Endothelial cell of umbilical vein (primary cell): ENCODE measurements at regions not wholly inside any gene's neighbourhood (a gene's known extent, or its start where the extent isn't known, plus 50 kb on each side); places are given as distances from the start of the nearest gene placed in this dataset.

Source experiments
- BruUV-seq: library from RNA; stranded (reverse); fragments of 400-500 nt; replicated peaks from 2 replicates; lab custom pipeline; 2021; lab: Mats Ljungman, UMichigan
- CTCF ChIA-PET: fragments of 300-600, 350-600 bp; sonication (Branson Sonifier 250); formaldehyde crosslinking; loops from one replicate; lab custom pipeline; 2021; ENCODE audit warnings: antibody characterized with exemption, inconsistent platforms; lab: Charles Lee
- POLR2A ChIA-PET: fragments of 300-600, 350-600 bp; sonication (Branson Sonifier 250); formaldehyde crosslinking; loops from one replicate; lab custom pipeline; 2021; ENCODE audit warnings: antibody characterized with exemption, inconsistent platforms; lab: Charles Lee
- DNase-seq: peaks from one replicate; pipeline ENCODE4 v3.0.0-alpha.2; 2011; ENCODE audit warnings: low read depth, low spot score
- FAIRE-seq: peaks from 2 replicates; lab custom pipeline; 2011; peaks lifted over from hg19 to GRCh38; lab: Jason Lieb, UNC
- H2AFZ ChIP-seq: 2 replicates; pipeline ENCODE4 v1.6.0; 2012; ENCODE audit warnings: low read depth, low read length, control low read depth, inconsistent platforms
- H3K27ac ChIP-seq: 2 replicates; pipeline ENCODE4 v1.5.1; 2011; ENCODE audit warnings: low read depth, mild to moderate bottlenecking, control low read depth, low read length, moderate library complexity; ENCODE audit not compliant: insufficient read depth
- H3K27me3 ChIP-seq, 2 experiments: 2 replicates each; pipeline versions ENCODE4 v1.6.0 to v1.6.1; 2011; ENCODE audit warnings: low read length in 2 of 2, mixed read lengths in 1 of 2; ENCODE audit not compliant: control insufficient read depth in 2 of 2, insufficient read depth in 2 of 2
- H3K36me3 ChIP-seq, 2 experiments: 2 replicates in 1 of 2; 3 replicates in 1 of 2; pipeline ENCODE4 v1.5.1; 2011; ENCODE audit warnings: low read length in 2 of 2, mild to moderate bottlenecking in 1 of 2, moderate library complexity in 1 of 2; ENCODE audit not compliant: control insufficient read depth in 2 of 2, insufficient read depth in 2 of 2; ENCODE audit errors: extremely low read depth in 1 of 2
- H3K4me1 ChIP-seq: 3 replicates; pipeline ENCODE4 v1.5.1; 2011; ENCODE audit warnings: mild to moderate bottlenecking, low read length; ENCODE audit not compliant: control insufficient read depth, insufficient read depth; ENCODE audit errors: extremely low read depth
- H3K4me2 ChIP-seq: 2 replicates; pipeline ENCODE4 v1.6.1; 2011; ENCODE audit warnings: low read length, control low read depth, mixed read lengths; ENCODE audit not compliant: insufficient read depth
- H3K4me3 ChIP-seq, 3 experiments: fragments of 200-600 bp in 1 of 3; sonication (generic), shearing (Covaris generic) in 1 of 3; replicated peaks in 1 of 3; 2 replicates each; pipeline ENCODE4 v1.5.1; 2011 to 2016; ENCODE audit warnings: control low read depth in 3 of 3, low read length in 3 of 3, mild to moderate bottlenecking in 2 of 3, inconsistent platforms in 1 of 3, low read depth in 1 of 3, moderate library complexity in 1 of 3; ENCODE audit not compliant: insufficient read depth in 1 of 3
- H3K79me2 ChIP-seq: 2 replicates; pipeline ENCODE4 v1.6.0; 2012; ENCODE audit warnings: low read length, inconsistent platforms; ENCODE audit not compliant: control insufficient read depth, insufficient read depth
- H3K9ac ChIP-seq: replicated peaks from 2 replicates; pipeline ENCODE3; 2011; ENCODE audit warnings: low read length, control low read depth; ENCODE audit not compliant: insufficient read depth; ENCODE audit errors: extremely low read depth
- H3K9me1 ChIP-seq: replicated peaks from 3 replicates; pipeline ENCODE4 v1.6.0; 2011; ENCODE audit warnings: mild to moderate bottlenecking, low read length; ENCODE audit not compliant: control insufficient read depth, insufficient read depth; ENCODE audit errors: extremely low read depth
- H3K9me3 ChIP-seq: replicated peaks from 2 replicates; pipeline ENCODE4 v1.5.1; 2012; ENCODE audit warnings: low read length, inconsistent platforms; ENCODE audit not compliant: control insufficient read depth, insufficient read depth
- H4K20me1 ChIP-seq: replicated peaks from 2 replicates; pipeline ENCODE3; 2011; ENCODE audit warnings: mild to moderate bottlenecking, low read length; ENCODE audit not compliant: control insufficient read depth, insufficient read depth; ENCODE audit errors: extremely low read depth
- CTCF ChIP-seq, 2 donors: IDR thresholded peaks; 1 replicate in 1 of 2; 2 replicates in 1 of 2; pipeline ENCODE4 v1.5.1; 2011; ENCODE audit warnings: low read length in 2 of 2, mild to moderate bottlenecking in 2 of 2, moderate library complexity in 2 of 2, control low read depth in 1 of 2, inconsistent platforms in 1 of 2, low read depth in 1 of 2; ENCODE audit not compliant: insufficient read depth in 1 of 2; ENCODE audit errors: extremely low read depth in 1 of 2
- EZH2 ChIP-seq: IDR thresholded peaks from 2 replicates; pipeline ENCODE4 v1.6.1; 2012; ENCODE audit warnings: borderline replicate concordance, low read depth, mild to moderate bottlenecking, moderate library complexity, low read length, inconsistent platforms; ENCODE audit not compliant: severe bottlenecking
- FOS ChIP-seq: IDR thresholded peaks from 2 replicates; pipeline ENCODE4 v1.6.1; 2011; ENCODE audit warnings: mild to moderate bottlenecking, low read length, moderate library complexity, borderline replicate concordance; ENCODE audit not compliant: insufficient read depth
- GATA2 ChIP-seq: IDR thresholded peaks from 2 replicates; pipeline ENCODE4 v1.7.0; 2011; ENCODE audit warnings: low read depth, mild to moderate bottlenecking, moderate library complexity, mixed read lengths, low read length; ENCODE audit not compliant: insufficient read length, insufficient read depth
- JUN ChIP-seq: IDR thresholded peaks from 2 replicates; pipeline ENCODE4 v1.6.1; 2011; ENCODE audit warnings: borderline replicate concordance, low read depth; ENCODE audit not compliant: insufficient read length, insufficient read depth
- MAX ChIP-seq: IDR thresholded peaks from 2 replicates; pipeline ENCODE4 v1.6.1; 2011; ENCODE audit not compliant: insufficient read depth, insufficient read length
- MYC ChIP-seq: IDR thresholded peaks from one replicate; pipeline ENCODE4 v1.6.1; 2011; ENCODE audit warnings: mild to moderate bottlenecking, low read depth, low read length
- POLR2A ChIP-seq: IDR thresholded peaks from 2 replicates; pipeline ENCODE4 v1.6.1; 2012; ENCODE audit warnings: low read depth, mild to moderate bottlenecking, control low read depth, low read length
- POLR2AphosphoS5 ChIP-seq: IDR thresholded peaks from 2 replicates; pipeline ENCODE4 v1.6.1; 2012; ENCODE audit warnings: low read depth, mild to moderate bottlenecking, control low read depth, low read length, moderate library complexity; ENCODE audit not compliant: insufficient read depth
- dilution Hi-C: fragments of 300-500 bp; cut with MboI; formaldehyde crosslinking; loops from one replicate; pipeline ENCODE4 v1.15.0; 2019; ENCODE audit warnings: low sequenced_read_pairs; ENCODE audit not compliant: extremely low pct_ligation_motif_present
- intact Hi-C: fragments of 100-400 bp; cut with micrococcal nuclease; formaldehyde crosslinking; loops from one replicate; pipeline ENCODE4 v1.10.0; 2022

DNA sequence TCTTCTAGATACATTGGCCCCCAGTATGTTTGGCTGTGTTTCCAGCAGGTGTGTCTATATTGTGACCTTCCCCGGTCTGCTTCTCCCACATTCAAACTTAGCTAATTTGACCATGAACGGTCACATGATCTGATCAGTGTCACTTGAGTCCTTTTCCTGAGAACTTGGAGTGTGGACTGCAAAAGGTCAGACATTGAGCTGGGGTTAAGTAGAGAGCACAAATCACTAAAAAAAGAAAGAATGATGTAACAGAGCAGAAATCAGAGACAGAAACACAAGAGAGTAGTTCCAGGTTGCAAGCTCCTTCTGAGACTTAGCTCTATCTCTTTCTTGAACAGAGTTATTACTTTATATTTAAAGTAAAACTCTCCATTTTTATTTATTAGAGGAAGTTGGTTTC, 733.9 kb downstream of the CBLN4 start:
- ChIA-PET CTCF (no interaction called here), POLR2A (no interaction called here)
- Histone ChIP-seq H3K4me2 (no peak overlapping the region), H4K20me1 (no peaks in the 10 kb centered on the region), H3K4me3 (no peak overlapping the region), H3K9me3 (no peaks in the 10 kb centered on the region), H2AFZ (no peak overlapping the region), H3K27me3 (no peaks in the 10 kb centered on the region), H3K79me2 (no peaks in the 10 kb centered on the region), H3K36me3 (no peaks in the 10 kb centered on the region), H3K9me1 (no peaks in the 10 kb centered on the region), H3K4me1 (no peaks in the 10 kb centered on the region), H3K9ac (no peak overlapping the region), H3K27ac (no peak overlapping the region)
- no peak for TF ChIP-seq MYC
- no peak for TF ChIP-seq EZH2
- no peak for TF ChIP-seq POLR2A
- TF ChIP-seq POLR2AphosphoS5 = no peak
- no peak for TF ChIP-seq MAX
- TF ChIP-seq CTCF (IDR thresholded peaks at IDR 0.05; ENCODE audit: extremely low read depth in 1 of 2, insufficient read depth in 1 of 2, low read depth in 1 of 2, low read length in 2 of 2) = no peak
- TF ChIP-seq FOS = no peak
- TF ChIP-seq JUN = no peak
- no peak for TF ChIP-seq GATA2
- DNase-seq (no peak), FAIRE-seq (no peak)
- dilution Hi-C loops (no loop called here), intact Hi-C loops (no loop called here)
- no TSS peak for BruUV-seq
